ENCODE measurements at regions not wholly inside any gene's neighbourhood (a gene's known extent, or its start where the extent isn't known, plus 50 kb on each side); places are given as distances from the start of the nearest gene placed in this dataset.

DNA sequence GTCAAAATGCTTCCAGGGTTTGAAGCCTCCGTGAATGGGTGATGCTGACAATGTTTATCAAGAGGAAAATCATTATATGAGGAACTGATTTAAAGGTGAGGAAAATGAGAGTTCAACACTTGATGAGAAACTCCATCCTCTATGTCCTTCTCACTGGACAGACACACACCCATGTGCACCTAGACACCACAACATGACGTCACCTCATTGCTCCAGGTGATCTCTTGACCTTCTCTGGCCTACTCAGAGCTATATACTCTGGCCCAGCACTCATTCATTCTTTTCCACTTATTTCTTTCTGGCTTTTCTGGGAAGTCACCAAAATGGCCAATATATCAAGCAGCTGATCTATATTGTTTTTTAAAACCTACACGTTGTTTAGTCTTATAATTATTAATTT, 778.7 kb upstream of the PCDH20 start:
- Histone ChIP-seq H3K27me3 (no peaks in the 10 kb centered on the region), H3K27ac (no peak overlapping the region), H3K9me3 (no peaks in the 10 kb centered on the region), H3K36me3 (no peaks in the 10 kb centered on the region), H3K4me1 (no peaks in the 10 kb centered on the region), H3K4me3 (no peak overlapping the region)
- no peak for DNase-seq (ENCODE audit: low spot score)
- TF ChIP-seq, protein P1, sequence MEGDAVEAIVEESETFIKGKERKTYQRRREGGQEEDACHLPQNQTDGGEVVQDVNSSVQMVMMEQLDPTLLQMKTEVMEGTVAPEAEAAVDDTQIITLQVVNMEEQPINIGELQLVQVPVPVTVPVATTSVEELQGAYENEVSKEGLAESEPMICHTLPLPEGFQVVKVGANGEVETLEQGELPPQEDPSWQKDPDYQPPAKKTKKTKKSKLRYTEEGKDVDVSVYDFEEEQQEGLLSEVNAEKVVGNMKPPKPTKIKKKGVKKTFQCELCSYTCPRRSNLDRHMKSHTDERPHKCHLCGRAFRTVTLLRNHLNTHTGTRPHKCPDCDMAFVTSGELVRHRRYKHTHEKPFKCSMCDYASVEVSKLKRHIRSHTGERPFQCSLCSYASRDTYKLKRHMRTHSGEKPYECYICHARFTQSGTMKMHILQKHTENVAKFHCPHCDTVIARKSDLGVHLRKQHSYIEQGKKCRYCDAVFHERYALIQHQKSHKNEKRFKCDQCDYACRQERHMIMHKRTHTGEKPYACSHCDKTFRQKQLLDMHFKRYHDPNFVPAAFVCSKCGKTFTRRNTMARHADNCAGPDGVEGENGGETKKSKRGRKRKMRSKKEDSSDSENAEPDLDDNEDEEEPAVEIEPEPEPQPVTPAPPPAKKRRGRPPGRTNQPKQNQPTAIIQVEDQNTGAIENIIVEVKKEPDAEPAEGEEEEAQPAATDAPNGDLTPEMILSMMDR (IDR thresholded peaks at IDR 0.05): no peak

DNA sequence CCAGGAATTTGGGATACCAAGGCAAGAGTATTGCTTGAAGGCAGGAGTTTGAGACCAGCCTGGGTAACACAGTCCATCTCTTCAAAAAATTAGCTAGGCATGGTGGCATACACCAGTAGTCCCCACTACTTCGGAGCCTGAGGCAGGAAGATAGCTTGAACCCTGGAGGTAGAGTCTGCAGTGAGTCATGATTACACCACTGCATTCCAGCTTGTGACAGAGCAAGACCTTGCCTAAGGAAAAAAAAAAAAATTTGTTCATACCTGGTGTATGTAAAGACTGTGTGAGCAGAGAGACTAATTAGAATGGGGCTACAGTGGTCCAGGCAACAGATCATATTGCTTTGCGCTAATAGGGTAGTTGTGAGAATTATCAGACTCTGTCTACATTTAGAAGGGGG, 778.3 kb upstream of the PCDH20 start:
- Histone ChIP-seq H3K4me3 (no peak overlapping the region), H3K36me3 (no peaks in the 10 kb centered on the region), H3K9me3 (no peaks in the 10 kb centered on the region), H3K27ac (no peak overlapping the region), H3K27me3 (no peaks in the 10 kb centered on the region), H3K4me1 (no peaks in the 10 kb centered on the region)
- TF ChIP-seq, protein P1 (IDR thresholded peaks at IDR 0.05): no peak
- no peak for DNase-seq (ENCODE audit: low spot score)

DNA sequence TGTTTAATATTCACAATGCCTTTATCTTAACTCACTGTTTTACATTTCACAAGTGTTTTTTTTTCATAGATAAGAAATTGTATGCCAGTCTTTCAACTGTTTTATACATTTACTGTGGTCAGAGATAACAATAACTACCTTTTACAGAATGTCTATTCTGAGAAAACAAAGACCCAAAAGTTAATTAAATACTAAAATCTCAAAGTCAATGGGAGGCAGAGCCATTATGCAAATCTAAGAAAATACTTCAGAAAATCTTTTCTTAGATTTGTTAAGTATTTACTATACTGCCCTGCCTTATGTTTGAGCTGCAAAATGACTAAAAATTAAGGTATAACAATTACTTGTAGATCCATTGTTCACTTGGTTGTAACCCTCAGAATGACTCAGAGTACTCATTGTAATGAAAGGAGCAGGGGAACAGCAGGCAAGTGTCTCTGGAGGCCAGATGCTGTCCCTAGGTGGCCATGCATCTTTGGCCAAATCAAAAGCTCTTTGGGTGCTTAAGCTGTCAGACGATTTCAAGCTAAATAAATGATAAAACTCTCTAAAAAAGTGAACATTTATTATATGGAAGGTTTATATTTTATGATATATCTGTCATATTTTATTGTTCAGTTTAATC, 770.1 kb upstream of the PCDH20 start:
- Histone ChIP-seq H3K27ac (no peak overlapping the region), H3K4me1 (no peaks in the 10 kb centered on the region), H3K4me3 (no peak overlapping the region), H3K9me3 (no peaks in the 10 kb centered on the region), H3K27me3 (no peaks in the 10 kb centered on the region), H3K36me3 (no peaks in the 10 kb centered on the region)
- DNase-seq (ENCODE audit: low spot score): no peak
- TF ChIP-seq, protein P1 (IDR thresholded peaks at IDR 0.05): no peak

DNA sequence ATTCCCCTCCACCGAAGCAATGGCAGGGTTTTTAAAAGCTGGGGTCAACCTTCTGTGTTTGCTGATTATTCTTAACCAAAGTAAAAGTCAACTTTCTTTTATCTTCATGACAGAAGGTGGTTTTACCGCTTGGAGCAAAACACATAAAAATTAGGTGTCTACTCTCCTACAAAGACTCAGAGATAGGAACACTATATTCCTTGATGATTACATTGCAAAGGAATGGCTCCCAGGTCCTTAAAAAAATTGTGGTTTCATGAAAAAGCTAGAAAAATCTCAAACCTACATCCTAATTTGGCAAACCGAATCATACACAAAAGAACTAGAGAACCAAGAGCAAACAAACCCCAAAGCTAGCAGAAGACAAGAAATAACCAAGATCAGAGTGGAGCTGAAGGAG, 760.4 kb upstream of the PCDH20 start:
- H3K27ac ChIP-seq: no peak overlapping the region
- H3K9me3 ChIP-seq: no peaks in the 10 kb centered on the region
- no peaks in the 10 kb centered on the region for H3K36me3 ChIP-seq
- no peaks in the 10 kb centered on the region for H3K27me3 ChIP-seq
- TF ChIP-seq, protein P1 (IDR thresholded peaks at IDR 0.05): no peak
- no peak for DNase-seq (ENCODE audit: low spot score)
- no peak overlapping the region for H3K4me3 ChIP-seq
- no peaks in the 10 kb centered on the region for H3K4me1 ChIP-seq

DNA sequence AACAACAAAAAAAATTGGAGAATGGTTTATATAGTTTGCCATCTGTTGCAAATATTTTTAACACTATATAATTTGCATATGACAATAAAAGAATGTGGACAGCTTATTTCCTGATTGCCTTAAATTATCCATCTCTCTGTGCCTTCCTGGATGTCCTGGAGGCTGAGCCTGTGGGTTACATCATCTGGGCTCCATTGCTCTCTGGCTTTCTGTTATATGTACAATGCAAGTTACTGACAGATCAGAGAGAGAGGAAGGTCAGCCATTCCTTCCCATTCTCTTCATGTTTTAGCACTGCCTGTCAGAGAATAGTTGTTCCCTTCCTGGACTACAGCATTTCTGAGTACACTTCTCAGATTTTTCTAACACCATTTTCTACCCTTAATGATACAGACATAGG, 758.3 kb upstream of the PCDH20 start:
- Histone ChIP-seq H3K27me3 (no peaks in the 10 kb centered on the region), H3K4me1 (no peaks in the 10 kb centered on the region), H3K36me3 (no peaks in the 10 kb centered on the region), H3K4me3 (no peak overlapping the region), H3K27ac (no peak overlapping the region), H3K9me3 (no peaks in the 10 kb centered on the region)
- DNase-seq (ENCODE audit: low spot score): no peak
- TF ChIP-seq, protein P1 (IDR thresholded peaks at IDR 0.05): no peak

DNA sequence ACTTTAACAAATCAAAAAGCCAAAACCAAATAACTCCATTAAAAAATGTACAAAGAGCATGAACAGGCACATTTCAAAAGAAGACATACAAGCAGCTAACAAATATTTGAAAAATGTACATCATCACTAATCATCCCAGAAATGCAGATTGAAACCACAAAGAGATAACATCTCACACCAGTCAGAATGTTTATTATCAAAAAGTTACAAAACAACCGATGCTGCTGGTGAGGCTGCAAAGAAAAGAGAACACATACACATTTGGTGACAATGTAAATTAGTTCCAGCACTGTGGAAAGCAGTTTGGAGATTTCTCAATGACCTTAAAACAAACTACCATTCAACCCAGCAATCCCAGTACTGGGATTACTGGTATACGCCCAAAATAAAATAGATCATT, 756.0 kb upstream of the PCDH20 start:
- no peaks in the 10 kb centered on the region for H3K9me3 ChIP-seq

More for the DNA sequence above, 756.0 kb upstream of the PCDH20 start:
- Histone ChIP-seq H3K4me3 (no peak overlapping the region), H3K27me3 (no peaks in the 10 kb centered on the region), H3K4me1 (no peaks in the 10 kb centered on the region), H3K36me3 (no peaks in the 10 kb centered on the region), H3K27ac (no peak overlapping the region)
- DNase-seq (ENCODE audit: low spot score): no peak
- TF ChIP-seq, protein P1 (IDR thresholded peaks at IDR 0.05): no peak
